ENCODE measurements at regions not wholly inside any gene's neighbourhood (a gene's known extent, or its start where the extent isn't known, plus 50 kb on each side); places are given as distances from the start of the nearest gene placed in this dataset.

DNA sequence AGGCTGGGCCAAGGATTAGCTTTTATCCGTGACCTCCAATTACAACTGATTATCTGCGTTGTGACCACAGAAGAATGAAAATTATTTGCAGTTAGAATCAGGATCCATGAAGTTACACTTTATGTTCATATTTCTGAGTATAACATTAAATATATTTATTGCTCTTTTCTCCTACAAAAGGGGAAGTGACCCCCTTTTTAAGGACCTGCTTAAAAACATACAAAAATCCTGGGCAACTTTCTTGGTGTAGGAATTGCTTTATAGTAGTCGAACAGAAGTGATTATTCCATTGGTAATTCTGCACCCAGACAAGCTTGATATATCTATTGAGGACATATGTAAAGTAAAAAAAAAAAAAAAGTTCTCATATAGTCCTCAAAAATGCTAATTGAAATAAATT is 208.7 kb downstream of the MRPL39 start:
- TF ChIP-seq WT1 (tag by site-specific recombination; IDR thresholded peaks at IDR 0.05) (no peak), ZNF473 (tag by site-specific recombination; IDR thresholded peaks at IDR 0.05) (no peak), ZNF530 (tag by site-specific recombination; IDR thresholded peaks at IDR 0.05; ENCODE audit: low read depth) (no peak), ZNF133 (tag by site-specific recombination; IDR thresholded peaks at IDR 0.05) (no peak), ZNF510 (tag by site-specific recombination; IDR thresholded peaks at IDR 0.05; ENCODE audit: insufficient replicate concordance) (no peak)
- TF ChIP-seq, protein P1, sequence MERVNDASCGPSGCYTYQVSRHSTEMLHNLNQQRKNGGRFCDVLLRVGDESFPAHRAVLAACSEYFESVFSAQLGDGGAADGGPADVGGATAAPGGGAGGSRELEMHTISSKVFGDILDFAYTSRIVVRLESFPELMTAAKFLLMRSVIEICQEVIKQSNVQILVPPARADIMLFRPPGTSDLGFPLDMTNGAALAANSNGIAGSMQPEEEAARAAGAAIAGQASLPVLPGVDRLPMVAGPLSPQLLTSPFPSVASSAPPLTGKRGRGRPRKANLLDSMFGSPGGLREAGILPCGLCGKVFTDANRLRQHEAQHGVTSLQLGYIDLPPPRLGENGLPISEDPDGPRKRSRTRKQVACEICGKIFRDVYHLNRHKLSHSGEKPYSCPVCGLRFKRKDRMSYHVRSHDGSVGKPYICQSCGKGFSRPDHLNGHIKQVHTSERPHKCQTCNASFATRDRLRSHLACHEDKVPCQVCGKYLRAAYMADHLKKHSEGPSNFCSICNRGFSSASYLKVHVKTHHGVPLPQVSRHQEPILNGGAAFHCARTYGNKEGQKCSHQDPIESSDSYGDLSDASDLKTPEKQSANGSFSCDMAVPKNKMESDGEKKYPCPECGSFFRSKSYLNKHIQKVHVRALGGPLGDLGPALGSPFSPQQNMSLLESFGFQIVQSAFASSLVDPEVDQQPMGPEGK (tag by site-specific recombination; IDR thresholded peaks at IDR 0.05) = no peak
- TF ChIP-seq, protein P2, sequence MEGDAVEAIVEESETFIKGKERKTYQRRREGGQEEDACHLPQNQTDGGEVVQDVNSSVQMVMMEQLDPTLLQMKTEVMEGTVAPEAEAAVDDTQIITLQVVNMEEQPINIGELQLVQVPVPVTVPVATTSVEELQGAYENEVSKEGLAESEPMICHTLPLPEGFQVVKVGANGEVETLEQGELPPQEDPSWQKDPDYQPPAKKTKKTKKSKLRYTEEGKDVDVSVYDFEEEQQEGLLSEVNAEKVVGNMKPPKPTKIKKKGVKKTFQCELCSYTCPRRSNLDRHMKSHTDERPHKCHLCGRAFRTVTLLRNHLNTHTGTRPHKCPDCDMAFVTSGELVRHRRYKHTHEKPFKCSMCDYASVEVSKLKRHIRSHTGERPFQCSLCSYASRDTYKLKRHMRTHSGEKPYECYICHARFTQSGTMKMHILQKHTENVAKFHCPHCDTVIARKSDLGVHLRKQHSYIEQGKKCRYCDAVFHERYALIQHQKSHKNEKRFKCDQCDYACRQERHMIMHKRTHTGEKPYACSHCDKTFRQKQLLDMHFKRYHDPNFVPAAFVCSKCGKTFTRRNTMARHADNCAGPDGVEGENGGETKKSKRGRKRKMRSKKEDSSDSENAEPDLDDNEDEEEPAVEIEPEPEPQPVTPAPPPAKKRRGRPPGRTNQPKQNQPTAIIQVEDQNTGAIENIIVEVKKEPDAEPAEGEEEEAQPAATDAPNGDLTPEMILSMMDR (tag by site-specific recombination; IDR thresholded peaks at IDR 0.05) = no peak
- TF ChIP-seq, protein P3, sequence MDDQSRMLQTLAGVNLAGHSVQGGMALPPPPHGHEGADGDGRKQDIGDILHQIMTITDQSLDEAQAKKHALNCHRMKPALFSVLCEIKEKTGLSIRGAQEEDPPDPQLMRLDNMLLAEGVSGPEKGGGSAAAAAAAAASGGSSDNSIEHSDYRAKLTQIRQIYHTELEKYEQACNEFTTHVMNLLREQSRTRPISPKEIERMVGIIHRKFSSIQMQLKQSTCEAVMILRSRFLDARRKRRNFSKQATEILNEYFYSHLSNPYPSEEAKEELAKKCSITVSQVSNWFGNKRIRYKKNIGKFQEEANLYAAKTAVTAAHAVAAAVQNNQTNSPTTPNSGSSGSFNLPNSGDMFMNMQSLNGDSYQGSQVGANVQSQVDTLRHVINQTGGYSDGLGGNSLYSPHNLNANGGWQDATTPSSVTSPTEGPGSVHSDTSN (CRISPR knock-in tag; IDR thresholded peaks at IDR 0.05) = no peak
- TF ChIP-seq, protein P4, sequence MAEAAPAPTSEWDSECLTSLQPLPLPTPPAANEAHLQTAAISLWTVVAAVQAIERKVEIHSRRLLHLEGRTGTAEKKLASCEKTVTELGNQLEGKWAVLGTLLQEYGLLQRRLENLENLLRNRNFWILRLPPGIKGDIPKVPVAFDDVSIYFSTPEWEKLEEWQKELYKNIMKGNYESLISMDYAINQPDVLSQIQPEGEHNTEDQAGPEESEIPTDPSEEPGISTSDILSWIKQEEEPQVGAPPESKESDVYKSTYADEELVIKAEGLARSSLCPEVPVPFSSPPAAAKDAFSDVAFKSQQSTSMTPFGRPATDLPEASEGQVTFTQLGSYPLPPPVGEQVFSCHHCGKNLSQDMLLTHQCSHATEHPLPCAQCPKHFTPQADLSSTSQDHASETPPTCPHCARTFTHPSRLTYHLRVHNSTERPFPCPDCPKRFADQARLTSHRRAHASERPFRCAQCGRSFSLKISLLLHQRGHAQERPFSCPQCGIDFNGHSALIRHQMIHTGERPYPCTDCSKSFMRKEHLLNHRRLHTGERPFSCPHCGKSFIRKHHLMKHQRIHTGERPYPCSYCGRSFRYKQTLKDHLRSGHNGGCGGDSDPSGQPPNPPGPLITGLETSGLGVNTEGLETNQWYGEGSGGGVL (tag by site-specific recombination; IDR thresholded peaks at IDR 0.05) = no peak
- TF ChIP-seq, protein P5, sequence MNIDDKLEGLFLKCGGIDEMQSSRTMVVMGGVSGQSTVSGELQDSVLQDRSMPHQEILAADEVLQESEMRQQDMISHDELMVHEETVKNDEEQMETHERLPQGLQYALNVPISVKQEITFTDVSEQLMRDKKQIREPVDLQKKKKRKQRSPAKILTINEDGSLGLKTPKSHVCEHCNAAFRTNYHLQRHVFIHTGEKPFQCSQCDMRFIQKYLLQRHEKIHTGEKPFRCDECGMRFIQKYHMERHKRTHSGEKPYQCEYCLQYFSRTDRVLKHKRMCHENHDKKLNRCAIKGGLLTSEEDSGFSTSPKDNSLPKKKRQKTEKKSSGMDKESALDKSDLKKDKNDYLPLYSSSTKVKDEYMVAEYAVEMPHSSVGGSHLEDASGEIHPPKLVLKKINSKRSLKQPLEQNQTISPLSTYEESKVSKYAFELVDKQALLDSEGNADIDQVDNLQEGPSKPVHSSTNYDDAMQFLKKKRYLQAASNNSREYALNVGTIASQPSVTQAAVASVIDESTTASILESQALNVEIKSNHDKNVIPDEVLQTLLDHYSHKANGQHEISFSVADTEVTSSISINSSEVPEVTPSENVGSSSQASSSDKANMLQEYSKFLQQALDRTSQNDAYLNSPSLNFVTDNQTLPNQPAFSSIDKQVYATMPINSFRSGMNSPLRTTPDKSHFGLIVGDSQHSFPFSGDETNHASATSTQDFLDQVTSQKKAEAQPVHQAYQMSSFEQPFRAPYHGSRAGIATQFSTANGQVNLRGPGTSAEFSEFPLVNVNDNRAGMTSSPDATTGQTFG (tag by site-specific recombination; IDR thresholded peaks at IDR 0.05; ENCODE audit: borderline replicate concordance) = no peak
- TF ChIP-seq, protein P6, sequence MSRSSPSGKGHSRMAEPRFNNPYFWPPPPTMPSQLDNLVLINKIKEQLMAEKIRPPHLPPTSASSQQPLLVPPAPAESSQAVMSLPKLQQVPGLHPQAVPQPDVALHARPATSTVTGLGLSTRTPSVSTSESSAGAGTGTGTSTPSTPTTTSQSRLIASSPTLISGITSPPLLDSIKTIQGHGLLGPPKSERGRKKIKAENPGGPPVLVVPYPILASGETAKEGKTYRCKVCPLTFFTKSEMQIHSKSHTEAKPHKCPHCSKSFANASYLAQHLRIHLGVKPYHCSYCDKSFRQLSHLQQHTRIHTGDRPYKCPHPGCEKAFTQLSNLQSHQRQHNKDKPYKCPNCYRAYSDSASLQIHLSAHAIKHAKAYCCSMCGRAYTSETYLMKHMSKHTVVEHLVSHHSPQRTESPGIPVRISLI (tag by site-specific recombination; IDR thresholded peaks at IDR 0.05) = no peak
- TF ChIP-seq, protein P7, sequence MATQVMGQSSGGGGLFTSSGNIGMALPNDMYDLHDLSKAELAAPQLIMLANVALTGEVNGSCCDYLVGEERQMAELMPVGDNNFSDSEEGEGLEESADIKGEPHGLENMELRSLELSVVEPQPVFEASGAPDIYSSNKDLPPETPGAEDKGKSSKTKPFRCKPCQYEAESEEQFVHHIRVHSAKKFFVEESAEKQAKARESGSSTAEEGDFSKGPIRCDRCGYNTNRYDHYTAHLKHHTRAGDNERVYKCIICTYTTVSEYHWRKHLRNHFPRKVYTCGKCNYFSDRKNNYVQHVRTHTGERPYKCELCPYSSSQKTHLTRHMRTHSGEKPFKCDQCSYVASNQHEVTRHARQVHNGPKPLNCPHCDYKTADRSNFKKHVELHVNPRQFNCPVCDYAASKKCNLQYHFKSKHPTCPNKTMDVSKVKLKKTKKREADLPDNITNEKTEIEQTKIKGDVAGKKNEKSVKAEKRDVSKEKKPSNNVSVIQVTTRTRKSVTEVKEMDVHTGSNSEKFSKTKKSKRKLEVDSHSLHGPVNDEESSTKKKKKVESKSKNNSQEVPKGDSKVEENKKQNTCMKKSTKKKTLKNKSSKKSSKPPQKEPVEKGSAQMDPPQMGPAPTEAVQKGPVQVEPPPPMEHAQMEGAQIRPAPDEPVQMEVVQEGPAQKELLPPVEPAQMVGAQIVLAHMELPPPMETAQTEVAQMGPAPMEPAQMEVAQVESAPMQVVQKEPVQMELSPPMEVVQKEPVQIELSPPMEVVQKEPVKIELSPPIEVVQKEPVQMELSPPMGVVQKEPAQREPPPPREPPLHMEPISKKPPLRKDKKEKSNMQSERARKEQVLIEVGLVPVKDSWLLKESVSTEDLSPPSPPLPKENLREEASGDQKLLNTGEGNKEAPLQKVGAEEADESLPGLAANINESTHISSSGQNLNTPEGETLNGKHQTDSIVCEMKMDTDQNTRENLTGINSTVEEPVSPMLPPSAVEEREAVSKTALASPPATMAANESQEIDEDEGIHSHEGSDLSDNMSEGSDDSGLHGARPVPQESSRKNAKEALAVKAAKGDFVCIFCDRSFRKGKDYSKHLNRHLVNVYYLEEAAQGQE (tag by site-specific recombination; IDR thresholded peaks at IDR 0.05) = no peak

Data from HEK293 (cell line).